DND-41 (cell line): ENCODE measurements at regions not wholly inside any gene's neighbourhood (a gene's known extent, or its start where the extent isn't known, plus 50 kb on each side); places are given as distances from the start of the nearest gene placed in this dataset.

Experiments used
- EZH2 ChIP-seq: IDR thresholded peaks from 3 replicates; pipeline ENCODE4 v1.6.1; 2012; ENCODE audit warnings: borderline replicate concordance, low read depth, mild to moderate bottlenecking, moderate library complexity, low read length, inconsistent platforms; ENCODE audit not compliant: severe bottlenecking
- TF ChIP-seq, protein P1 (sequence below): IDR thresholded peaks from 2 replicates; pipeline ENCODE4 v1.5.1; 2012; ENCODE audit warnings: borderline replicate concordance, low read length, moderate library complexity, mild to moderate bottlenecking; ENCODE audit not compliant: poor library complexity, severe bottlenecking; ENCODE audit errors: extremely low read depth

DNA sequence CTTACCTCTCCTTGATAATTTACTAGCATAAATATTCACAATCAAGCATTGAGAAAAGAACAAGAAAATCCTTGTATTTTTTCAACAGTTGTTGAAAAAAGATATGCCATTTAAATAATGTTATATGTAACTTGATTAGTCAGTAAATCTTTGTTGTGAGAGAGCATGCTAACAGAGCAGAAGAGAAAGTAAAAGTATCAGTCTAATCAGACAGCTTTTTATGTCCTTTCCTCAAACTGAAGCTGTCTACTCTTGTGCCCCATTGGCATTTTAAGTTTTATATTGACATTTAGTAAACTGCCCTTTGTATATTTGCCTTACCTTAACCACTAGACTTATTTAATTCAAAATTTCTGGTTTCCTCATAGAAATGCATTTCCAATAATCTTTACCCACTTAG is 668.7 kb downstream of the OTOL1 start:
- TF ChIP-seq, protein P1, sequence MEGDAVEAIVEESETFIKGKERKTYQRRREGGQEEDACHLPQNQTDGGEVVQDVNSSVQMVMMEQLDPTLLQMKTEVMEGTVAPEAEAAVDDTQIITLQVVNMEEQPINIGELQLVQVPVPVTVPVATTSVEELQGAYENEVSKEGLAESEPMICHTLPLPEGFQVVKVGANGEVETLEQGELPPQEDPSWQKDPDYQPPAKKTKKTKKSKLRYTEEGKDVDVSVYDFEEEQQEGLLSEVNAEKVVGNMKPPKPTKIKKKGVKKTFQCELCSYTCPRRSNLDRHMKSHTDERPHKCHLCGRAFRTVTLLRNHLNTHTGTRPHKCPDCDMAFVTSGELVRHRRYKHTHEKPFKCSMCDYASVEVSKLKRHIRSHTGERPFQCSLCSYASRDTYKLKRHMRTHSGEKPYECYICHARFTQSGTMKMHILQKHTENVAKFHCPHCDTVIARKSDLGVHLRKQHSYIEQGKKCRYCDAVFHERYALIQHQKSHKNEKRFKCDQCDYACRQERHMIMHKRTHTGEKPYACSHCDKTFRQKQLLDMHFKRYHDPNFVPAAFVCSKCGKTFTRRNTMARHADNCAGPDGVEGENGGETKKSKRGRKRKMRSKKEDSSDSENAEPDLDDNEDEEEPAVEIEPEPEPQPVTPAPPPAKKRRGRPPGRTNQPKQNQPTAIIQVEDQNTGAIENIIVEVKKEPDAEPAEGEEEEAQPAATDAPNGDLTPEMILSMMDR: no peak
- no peak for TF ChIP-seq EZH2
